HG03469 (cell line): ENCODE measurements at regions not wholly inside any gene's neighbourhood (a gene's known extent, or its start where the extent isn't known, plus 50 kb on each side); places are given as distances from the start of the nearest gene placed in this dataset.
"Not testable (repeated sequence)": the region's sequence is repeated elsewhere in the genome, so short reads cannot be mapped to it uniquely, and the experiment has no call there.

Source experiments
- ATAC-seq: cut with Tn5 transposase; IDR thresholded peaks from one replicate; pipeline ENCODE4 v1.9.1; 2021; ENCODE audit warnings: mild to moderate bottlenecking, moderate library complexity, moderate number of reproducible peaks; ENCODE audit not compliant: unreplicated experiment

GRCh38 chr20:17873410-17874270 lies 95.0 kb downstream of the SNX5 start:
- ATAC-seq, result no peak

GRCh38 chr20:17872959-17873358 lies 95.6 kb downstream of the SNX5 start:
- ATAC-seq, result no peak

DNA sequence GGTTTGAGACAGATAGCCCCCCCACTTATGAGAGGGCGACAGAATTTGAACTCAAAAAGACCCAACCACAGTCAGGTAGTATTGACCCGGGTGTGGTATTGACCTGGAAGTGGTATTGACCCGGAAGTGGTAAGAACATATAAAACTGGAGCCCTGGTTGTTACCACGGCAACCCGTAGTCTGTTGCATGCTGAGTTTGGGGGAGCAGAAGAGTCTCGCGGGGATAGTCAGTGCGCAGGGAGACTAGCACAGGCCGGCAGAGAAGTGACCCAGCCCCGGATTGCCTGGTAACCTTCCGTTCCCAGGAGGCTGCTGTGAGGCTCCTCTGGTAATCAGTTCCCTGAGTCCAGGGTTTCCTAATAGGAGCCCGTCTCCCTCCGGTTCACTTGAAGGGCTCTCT lies 96.2 kb downstream of the SNX5 start:
- no peak for ATAC-seq

DNA sequence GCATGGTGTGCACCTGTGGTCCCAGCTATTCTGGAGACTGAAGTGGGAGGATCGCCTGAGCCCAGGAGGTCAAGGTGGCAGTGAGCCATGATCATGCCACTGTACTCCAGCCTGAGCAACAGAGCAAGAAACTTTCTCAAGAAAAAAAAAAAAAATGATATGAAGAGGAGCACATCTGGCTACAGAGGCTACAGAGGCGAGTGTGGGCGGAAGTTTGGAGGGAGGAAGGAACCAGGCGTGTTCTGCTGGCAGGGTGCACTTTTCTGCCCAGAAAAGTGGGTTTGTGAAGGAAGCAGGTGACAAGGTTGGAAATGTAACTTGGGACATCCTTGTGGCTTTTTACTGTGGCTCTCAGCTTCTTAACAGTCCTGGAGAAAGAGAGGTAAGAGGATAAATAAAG lies 96.7 kb downstream of the SNX5 start:
- no peak for ATAC-seq

DNA sequence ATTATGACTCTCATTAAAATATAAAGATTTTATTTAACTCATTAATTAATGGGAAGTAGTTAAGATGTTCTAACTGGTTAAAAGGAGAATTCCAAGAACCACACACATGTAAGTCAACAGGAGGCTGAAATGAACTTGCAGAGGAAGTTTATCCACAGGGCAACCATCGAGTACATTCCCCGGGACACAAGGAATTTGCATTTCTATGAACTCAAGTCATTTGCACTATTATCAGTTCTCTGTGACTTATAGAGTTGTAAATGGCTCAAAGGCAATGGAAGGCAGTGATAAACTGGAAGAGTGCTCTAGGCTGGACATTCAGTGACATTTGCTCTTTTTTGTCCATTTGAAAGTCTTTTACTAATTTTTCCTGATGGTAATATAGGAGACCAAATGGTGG lies 97.4 kb downstream of the SNX5 start:
- no peak for ATAC-seq

DNA sequence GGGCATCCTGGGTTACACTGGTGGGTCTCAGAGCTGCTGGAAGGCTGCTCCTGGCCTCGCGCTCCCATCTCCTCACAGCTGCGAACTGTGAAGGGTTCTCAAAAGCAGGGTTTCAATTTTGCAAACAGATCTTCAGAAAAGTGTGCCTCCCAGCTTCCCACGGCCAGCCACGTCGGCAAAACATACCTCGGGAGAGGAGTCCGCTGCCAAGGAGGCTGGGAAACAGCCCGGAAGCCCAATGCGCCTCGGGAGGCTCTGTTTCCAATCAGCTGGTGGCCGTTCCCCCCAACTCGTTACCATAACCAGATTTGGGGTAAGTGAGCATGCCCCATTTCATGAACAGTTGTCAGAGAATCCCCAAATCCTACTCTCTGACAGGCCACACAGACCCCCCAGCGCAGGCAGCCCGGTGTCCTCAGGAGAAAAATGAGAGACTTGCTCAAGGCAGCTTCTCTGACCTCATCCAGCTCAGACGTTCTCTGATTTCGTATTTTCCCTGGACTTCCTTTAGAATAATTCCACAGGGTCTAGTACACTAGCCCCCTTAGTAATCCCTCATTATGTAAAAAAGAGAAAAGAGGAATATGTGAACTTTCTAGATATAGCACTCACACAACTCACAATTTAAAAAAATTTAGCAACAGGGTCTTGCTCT lies 98.4 kb downstream of the SNX5 start:
- no peak for ATAC-seq

DNA sequence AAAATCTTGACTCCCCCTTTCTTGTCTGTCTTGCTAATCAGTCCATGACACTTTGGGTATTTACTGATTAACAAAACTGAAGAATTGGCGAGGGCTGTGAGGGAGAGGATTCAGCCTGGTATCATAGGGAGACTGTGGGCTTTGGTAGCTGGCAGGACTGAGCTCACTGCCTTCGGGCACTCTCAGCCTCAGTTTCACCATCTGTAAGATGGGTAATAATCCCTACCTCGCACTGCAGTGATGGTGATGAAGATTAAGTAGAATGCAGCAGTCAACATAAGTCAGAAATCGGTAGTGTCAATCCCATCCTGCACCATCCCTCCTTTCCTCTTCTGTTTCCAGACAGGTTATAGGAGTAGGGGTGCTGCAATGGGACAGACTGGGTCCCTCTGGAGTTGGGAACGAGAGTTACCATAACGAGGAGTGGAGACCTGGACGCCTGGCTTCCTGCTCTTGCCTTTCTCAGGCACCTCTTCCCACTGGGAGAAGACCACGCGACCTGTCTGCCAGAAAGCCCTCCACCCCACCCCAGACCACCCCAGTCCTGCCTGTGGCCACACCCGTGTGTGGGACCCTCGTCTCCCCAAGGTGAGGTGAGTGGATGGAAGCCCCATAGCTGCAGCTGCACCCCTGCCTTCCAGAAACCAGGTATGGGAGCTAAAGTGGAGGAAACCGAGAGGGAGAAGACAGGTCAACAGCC lies 99.1 kb downstream of the SNX5 start:
- ATAC-seq, result no peak

DNA sequence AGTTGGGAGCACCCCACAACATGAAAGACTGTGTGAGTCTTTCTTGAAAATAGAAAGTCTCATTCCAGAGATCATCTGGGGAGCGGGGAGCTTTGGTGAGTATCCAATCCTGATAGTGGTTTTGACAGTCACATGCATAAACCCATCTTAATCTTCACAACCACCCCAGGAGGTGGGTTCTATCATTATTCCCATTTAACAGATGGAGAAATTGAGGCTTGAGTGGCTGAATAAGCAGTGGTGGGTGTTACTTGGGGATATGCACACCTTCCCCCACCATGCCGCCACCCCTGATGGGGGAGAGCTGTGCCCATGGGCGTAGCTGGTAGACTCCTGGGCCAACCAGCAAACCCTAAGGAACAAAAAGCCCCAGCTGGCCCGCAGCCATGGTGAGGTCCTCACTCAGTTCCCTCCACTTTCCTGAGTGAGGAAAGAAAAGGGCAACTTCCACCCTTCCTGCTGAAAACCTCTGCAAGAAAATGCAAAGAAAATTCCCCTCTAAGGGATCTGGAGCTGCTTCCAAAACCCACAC lies 99.8 kb downstream of the SNX5 start:
- ATAC-seq, result no peak

DNA sequence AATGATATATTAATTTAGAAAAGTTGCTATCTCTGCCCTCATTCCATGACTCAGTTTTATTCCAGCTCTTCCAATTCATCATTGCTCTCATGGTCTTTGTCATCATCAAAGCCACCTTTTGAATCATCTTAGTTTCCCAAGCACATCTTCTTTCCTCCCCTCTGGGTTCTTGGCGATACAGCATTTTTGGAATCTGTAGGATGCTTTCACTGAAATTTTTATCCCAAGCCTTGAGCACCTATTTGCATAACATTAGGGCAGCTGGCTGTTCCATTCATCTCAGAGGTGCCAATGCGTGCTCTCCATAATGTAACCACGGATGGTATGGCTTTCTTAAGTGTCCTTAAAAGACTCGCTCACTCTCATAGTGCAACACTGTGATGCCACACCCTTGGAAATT lies 100.4 kb downstream of the SNX5 start:
- no peak for ATAC-seq

DNA sequence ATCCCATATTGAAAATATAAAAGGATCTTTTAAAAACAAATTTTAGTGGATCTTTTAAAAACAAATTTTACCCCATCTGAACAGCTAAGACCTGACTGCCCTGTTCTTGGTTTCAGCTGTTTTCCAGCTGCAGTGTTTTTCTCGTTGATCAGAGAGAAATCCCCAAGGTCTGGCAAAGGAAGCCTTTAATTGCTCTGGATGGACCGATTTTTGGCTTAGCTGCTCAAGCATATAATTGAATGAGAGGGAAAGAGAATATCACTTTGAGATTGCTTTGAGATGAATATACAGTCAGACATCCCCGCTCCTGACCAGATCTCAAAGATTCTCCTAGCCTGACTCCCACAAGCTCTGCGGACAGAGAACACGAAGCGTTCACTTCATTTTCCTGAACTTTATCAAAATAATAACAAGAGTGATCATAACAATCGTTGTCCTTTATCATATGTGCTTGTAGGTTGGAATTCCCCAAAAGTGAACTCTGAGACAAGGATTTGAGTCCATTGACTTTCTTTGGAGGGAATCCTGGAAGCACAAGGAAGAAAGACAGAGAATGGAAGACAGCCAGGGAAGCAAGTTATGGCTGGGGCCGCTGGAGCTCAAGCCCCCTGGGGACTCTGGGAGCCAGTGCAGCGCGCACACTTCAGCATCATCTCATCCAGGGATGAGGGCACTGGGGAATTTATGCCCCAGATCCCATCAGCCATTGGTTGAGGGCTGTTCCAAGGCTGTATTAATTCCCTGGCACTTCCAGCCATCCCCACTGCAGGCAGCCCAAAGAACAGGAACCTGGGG lies 101.3 kb downstream of the SNX5 start:
- ATAC-seq, result no peak

DNA sequence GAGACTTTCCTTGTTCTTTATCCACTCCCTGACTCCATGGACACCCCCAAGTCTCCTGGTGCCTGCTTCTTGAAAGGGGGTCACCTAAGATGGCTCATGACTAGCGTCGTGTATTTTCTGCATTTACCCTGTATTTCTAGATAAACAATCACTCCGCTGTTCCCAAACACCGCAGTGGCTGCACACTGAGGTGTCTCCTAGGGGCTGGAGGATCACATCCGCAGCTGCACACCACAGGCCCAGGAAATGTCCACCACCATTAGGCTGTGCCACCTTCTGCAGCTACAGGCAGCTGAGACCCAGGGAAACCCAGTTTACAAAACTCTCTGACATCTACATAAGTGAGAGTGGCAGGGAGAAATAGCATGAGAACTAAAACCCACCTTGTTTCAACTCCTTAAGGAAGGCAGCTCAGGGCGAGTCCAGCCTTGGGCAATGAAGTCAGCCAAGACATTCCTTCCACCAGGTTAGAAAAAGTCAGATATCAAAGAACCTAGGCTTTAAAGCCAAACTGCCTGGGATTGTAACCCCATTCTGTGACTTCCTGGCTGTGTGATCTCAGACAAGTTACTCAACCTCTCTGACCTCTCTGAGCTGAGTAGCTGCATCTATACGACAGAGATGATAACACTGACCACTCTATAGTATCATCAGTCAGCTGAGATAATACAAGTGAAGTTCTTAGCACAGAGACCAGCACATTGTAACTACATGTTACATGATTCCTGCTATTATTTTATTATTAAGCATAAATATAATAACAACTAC lies 102.2 kb downstream of the SNX5 start:
- ATAC-seq, result no peak

- no peak for ATAC-seq
Measured at GRCh38 chr20:17863577-17864292, 104.9 kb downstream of the SNX5 start.

DNA sequence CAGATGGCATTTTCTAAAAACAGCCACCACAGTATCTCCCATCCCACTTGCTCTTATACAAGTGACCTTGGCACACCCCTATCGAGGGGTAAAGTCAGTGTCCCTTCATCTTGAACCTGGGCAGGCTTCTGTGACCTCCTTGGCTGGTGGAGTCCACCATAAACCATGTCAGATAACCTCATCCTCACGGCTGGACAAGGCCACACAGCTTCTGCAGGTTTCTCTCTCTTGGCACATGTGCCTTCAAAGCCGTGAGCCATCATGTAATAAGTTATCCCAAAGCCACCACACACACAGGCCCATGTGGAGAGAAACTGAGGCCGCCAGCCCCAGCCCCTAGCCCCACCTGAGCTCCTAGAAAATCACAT lies 105.4 kb downstream of the SNX5 start:
- ATAC-seq, result no peak

DNA sequence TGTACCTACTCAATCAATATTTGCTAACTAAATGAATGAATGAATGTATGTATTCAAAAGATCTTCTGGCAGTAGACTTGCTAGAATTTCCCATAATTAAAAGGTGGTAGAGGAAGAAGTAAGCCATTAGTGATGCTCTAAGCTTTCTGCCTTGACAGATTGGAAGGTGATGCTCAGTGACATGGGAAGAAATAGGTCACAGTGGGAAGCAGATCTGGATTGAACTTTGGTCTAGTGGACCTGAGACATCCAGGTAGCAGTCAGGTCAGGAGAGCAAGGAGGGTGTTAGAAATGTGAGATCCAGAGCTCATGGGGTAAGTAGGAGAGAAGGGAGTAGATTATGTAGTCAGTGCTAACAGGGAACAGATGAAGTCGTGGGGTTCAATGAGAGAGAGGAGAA lies 106.4 kb downstream of the SNX5 start:
- no peak for ATAC-seq

DNA sequence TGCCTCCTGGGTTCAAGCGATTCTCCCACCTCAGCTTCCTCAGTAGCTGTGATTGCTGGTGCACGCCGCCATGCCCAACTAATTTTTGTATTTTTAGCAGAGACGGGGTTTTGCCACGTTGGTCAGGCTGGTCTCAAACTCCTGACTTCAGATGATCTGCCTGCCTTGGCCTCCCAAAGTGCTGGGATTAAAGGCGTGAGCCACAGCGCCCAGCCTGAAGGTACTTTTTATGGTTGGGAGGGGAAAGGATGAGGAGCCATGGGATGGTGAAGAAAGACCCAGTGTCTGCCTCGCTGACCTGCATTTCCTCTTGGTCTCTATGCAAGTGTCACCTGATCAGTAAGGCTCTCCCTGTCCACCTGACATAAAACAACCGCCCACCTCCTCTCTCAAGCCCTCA lies 107.0 kb downstream of the SNX5 start:
- not testable (repeated sequence) for ATAC-seq

GRCh38 chr20:17860301-17861197 lies 108.0 kb downstream of the SNX5 start:
- ATAC-seq, result no peak

GRCh38 chr20:17859616-17860232 lies 108.9 kb downstream of the SNX5 start:
- ATAC-seq, result no peak

GRCh38 chr20:17859002-17859615 lies 109.5 kb downstream of the SNX5 start:
- ATAC-seq, result no peak
